22Rv1 (cell line): ENCODE measurements at regions not wholly inside any gene's neighbourhood (a gene's known extent, or its start where the extent isn't known, plus 50 kb on each side); places are given as distances from the start of the nearest gene placed in this dataset.

Experiments
- ZFX ChIP-seq: fragments of 450-650 bp; IDR thresholded peaks from 2 replicates; pipeline ENCODE4 v1.6.1; 2017; ENCODE audit warnings: antibody characterized with exemption, borderline replicate concordance
- TF ChIP-seq, protein P1 (sequence below): fragments of 450-650 bp; IDR thresholded peaks from 2 replicates; pipeline ENCODE4 v1.5.1; 2017; ENCODE audit warnings: mild to moderate bottlenecking

DNA sequence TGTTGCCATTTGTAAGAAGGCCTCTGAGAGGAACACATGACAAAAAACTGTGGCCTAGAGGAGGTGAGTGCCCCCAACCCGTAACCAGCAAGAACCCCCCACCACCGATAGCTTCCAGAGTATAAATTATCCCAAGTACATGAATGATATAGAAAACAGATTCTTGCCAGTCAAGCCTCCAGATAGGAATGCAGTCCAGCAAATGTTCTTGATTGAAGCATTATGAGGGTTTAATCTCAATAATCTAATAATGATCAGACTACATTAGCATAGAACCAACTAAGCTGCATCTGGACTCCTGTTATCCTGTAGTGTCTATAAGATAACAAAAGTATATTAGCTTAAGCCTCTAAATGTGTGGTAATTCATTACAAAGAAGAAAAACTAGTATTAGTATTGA lies 908.9 kb upstream of the ATXN8OS start:
- TF ChIP-seq, protein P1, sequence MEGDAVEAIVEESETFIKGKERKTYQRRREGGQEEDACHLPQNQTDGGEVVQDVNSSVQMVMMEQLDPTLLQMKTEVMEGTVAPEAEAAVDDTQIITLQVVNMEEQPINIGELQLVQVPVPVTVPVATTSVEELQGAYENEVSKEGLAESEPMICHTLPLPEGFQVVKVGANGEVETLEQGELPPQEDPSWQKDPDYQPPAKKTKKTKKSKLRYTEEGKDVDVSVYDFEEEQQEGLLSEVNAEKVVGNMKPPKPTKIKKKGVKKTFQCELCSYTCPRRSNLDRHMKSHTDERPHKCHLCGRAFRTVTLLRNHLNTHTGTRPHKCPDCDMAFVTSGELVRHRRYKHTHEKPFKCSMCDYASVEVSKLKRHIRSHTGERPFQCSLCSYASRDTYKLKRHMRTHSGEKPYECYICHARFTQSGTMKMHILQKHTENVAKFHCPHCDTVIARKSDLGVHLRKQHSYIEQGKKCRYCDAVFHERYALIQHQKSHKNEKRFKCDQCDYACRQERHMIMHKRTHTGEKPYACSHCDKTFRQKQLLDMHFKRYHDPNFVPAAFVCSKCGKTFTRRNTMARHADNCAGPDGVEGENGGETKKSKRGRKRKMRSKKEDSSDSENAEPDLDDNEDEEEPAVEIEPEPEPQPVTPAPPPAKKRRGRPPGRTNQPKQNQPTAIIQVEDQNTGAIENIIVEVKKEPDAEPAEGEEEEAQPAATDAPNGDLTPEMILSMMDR = no peak
- TF ChIP-seq ZFX = no peak
